HG03280 (cell line): ENCODE measurements at regions not wholly inside any gene's neighbourhood (a gene's known extent, or its start where the extent isn't known, plus 50 kb on each side); places are given as distances from the start of the nearest gene placed in this dataset.
"Not testable (repeated sequence)": the region's sequence is repeated elsewhere in the genome, so short reads cannot be mapped to it uniquely, and the experiment has no call there.

Source experiments
- ATAC-seq: cut with Tn5 transposase; IDR thresholded peaks from one replicate; pipeline ENCODE4 v1.9.1; 2021; ENCODE audit warnings: mild to moderate bottlenecking, moderate library complexity; ENCODE audit not compliant: unreplicated experiment

- no peak for ATAC-seq
Measured at GRCh38 chr10:63773962-63774361, 252.8 kb downstream of the REEP3 start.

DNA sequence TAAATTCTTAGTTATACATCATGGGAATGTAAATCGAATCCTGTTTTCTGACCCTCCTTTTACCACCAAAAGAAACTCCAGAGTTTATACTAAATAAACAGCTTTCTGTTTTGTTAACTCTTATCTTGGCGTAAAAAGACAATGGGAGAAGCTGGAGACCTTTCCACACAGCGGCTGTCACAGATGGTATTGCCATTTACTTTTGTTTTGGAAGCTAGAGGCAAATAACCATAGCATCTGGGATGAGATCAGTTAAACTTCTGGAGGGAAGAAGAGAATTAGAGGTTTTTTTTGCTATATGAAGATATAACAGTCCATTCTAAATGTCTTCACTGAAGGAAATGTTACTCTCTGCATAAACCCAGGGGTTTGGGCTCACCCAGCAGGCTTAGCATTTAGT, 258.9 kb downstream of the REEP3 start:
- no peak for ATAC-seq

DNA sequence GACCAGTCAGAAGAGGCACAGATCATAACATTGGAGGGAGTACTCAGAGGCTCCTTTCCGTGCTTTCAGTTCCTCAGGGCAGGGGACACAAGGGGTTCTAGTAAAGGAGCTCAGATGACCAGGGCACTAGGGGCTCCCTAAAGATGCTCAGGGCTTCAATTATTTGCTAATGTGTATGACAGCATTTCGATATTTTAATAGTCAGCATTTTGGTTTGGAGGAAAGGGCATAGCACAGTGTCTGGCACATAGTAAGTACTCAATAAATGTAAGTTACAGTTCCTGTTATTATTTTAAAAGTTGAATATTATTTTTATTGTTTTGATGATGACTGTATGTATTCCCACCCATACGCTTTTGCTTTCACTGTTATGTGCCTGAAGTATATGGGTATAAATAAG, 260.0 kb downstream of the REEP3 start:
- ATAC-seq = no peak

DNA sequence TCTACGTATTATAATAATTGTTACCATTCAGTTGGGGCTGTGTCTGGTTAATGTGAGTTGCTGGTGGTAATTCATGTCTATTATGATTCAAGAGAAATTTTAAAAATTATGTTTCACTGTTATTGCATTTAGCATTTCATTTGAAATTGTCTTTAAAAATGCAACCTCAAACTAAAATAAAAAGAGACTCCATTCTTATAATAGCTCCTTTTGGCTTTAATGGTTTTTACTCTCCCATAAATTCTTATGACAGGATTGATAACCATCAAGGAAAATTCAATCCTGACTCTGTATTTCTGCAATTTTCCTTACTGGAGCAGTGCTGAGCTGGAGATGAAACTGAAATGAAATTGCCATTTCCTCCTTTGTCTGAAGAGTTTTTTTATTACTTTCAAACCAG, 262.7 kb downstream of the REEP3 start:
- no peak for ATAC-seq

- ATAC-seq = no peak
Measured at GRCh38 chr10:63788152-63788821, 267.1 kb downstream of the REEP3 start.

DNA sequence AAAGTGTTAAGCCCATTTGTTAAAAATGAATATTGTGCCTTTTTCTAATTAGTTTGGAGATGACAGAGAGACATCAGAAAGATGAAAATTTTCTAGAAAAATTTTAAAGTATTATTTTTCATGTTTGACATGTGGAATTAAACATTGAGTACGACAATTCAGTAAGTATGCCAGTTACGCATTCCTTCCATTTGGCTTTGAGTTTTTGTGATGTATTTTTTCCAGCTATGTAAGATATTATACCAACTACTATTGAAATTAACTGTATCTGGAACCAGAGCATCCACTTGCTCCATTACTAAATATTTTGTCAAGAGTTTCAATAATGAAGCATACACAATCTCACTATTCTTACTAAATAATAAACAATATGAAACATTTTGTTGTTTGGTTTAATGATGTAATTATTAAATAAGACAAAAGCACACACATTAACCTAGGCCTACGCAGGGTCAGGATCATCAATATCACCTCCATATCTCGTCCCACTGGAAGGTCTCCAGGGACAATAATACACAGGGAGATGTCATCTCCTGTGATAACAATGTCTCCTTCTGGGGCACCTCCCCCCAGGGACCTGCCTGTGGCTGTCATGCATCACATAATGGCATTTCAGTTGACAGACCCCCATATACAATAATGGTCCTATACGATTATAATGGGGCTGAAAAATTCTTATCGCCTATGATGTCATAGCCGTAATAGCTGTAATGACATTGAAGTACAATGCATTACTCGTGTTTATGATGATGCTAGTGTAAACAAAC, 274.1 kb downstream of the REEP3 start:
- ATAC-seq = no peak

DNA sequence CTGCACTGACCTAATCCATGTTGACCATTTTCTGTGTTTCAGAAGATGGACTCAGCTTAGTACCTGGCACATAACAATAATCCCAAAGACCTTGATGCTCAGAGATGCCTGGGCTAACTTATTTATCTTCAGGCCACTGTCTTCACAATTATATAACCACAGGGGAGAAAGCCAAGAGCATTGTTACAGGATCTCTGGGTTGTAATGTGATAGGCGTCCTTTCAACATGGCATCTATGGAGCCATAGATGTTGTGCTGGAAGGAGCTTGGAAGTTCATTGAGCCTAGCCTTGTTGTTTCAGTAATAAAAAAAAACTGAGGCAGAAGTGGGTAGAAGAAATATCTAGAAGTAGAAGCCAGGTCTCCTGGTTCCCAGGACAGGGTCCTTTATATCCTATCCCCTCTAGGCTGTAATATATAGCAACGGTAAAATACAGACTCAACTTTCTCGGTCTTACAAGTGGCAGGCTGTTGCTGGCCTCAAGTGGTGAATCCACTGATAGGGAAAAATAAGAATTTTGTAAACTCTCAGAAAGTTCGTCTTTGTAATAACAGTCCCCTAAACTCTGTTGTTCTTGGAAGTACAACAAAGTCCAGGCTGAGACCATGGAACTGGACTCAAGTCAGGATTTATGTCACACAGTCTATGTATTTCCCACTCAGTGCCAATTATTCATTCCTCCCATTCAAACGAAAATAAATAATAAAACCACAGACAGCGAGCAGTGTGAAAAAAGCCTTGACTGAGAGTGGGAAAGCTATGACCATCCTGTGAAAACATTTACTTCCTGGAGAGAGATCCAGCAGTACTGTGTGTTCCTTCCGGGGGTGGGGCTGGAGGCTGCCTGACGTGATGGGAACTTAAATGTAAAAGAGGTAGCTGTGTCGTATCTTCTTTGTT, 277.6 kb downstream of the REEP3 start:
- no peak for ATAC-seq

DNA sequence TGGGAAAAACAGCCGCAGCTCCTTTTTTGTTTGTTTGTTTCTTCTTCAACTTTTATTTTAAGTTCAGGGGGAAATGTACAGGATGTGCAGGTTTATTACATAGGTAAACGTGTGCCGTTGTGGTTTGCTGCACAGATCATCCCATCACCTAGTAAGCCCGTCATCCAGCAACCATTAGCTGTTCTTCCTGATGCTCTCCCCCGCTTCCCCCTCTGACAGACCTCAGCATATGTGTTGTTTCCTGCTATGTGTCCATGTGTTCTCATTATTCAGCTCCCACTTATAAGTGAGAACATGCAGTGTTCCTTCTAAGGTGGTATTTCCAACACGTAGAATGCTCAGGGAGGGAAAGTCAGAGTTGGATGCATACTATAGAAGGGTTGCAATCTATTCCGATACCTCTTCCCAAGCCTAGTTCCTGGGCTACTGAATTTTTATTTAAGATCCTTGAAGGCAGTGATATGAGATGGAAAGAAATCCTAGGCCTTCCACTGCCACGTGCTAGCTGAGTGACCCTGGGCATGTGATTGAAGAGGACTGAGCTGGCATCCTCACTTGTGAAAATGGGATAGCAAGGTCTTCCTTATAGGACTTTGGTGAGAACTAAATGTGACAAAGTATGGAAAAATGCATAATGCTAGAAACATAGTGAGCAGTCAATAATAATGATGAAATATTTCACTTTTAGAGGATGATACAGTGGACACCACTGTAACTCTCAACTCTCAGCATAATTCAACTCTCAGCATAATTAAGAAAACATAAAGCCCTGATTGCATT, 278.5 kb downstream of the REEP3 start:
- no peak for ATAC-seq

DNA sequence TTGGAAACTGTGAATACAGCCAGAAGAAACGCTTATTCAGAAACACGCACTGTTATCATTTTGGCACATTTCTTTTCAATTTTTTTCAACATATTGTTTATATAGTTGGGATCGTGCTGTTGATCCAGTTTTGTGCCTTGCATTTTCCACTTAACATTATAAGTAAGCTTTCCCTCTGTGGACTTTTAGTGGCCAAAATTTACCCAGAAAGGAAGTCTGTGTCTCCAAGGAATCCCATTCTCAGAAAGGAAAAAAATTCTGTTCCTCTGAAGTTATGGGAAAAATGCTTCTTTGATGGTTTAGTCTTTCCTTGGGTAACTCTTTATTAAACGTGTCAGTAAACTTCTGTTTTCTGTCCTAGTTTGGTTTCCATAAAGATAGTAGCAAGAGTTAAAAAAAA, 280.0 kb downstream of the REEP3 start:
- ATAC-seq = no peak

DNA sequence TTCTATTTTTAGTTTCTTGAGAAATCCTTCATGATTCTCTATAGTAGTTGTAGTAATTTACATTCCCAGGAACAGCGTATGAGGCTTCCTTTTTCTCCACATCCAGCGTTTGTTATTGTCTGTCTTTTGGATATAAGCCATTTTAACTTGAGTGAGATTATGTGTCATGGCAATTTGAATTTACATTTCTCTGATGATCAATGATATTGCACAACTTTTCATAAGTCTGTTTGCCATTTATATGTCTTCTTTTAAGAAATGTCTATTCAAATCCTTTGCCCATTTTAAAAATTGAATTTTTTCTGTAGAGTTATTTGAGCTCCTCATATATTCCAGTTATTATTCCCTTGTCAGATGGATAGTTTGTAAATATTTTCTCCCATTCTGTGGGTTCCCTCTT, 285.1 kb downstream of the REEP3 start:
- ATAC-seq = no peak

GRCh38 chr10:63812501-63812900, 291.3 kb downstream of the REEP3 start:
- no peak for ATAC-seq

- ATAC-seq = no peak
Measured at GRCh38 chr10:63819753-63820329, 298.6 kb downstream of the REEP3 start.

GRCh38 chr10:63822496-63822895, 301.3 kb downstream of the REEP3 start:
- ATAC-seq = no peak

- ATAC-seq = no peak
Measured at GRCh38 chr10:63825111-63825510, 303.9 kb downstream of the REEP3 start.

- no peak for ATAC-seq
Measured at GRCh38 chr10:63825766-63826165, 304.6 kb downstream of the REEP3 start.

DNA sequence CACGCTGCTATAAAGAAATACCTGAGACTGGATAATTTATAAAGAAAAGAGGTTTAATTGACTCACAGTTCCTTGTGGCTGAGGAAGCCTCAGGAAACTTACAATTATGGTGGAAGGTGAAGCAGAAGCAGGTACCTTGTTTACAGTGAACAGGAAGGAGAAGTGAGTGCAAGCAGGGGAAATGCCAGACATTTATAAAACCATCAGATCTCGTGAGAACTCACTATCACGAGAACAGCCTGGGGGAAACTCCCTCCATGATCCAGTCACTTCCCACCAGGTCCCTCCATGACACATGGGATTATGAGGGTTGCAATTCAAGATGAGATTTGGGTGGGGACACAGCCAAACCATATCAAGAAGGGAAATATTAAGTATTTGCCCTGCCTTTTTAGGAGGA, 305.8 kb downstream of the REEP3 start:
- ATAC-seq = not testable (repeated sequence)

GRCh38 chr10:63829020-63829419, 307.8 kb downstream of the REEP3 start:
- ATAC-seq = no peak

DNA sequence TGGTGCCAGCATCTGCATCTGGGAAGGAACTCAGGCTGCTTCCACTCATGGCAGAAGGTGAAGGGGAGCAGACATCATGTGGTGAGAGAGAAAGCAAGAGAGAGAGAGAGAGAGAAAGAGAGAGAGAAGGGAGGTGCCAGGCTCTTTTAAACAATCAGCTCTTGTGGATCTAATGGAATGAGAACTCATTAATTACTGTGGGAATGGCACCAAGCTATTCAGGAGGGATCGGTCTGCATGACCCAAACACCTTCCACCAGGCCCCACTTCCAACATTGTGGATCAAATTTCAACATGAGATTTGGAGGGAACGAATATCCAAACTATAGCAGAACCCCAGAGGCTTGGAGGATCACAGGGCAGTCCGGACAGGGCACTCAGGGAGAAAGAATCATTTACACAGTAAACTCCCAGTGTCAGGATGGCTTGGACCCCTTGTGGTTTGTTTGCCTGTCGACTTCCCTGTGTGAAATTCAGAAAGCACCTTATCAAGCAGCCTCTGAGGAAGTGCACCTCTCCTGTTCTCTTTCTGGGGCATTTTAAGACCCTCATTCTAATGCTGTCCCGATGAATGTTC, 308.5 kb downstream of the REEP3 start:
- ATAC-seq = no peak

- ATAC-seq = no peak
Measured at GRCh38 chr10:63832686-63833085, 311.5 kb downstream of the REEP3 start.

DNA sequence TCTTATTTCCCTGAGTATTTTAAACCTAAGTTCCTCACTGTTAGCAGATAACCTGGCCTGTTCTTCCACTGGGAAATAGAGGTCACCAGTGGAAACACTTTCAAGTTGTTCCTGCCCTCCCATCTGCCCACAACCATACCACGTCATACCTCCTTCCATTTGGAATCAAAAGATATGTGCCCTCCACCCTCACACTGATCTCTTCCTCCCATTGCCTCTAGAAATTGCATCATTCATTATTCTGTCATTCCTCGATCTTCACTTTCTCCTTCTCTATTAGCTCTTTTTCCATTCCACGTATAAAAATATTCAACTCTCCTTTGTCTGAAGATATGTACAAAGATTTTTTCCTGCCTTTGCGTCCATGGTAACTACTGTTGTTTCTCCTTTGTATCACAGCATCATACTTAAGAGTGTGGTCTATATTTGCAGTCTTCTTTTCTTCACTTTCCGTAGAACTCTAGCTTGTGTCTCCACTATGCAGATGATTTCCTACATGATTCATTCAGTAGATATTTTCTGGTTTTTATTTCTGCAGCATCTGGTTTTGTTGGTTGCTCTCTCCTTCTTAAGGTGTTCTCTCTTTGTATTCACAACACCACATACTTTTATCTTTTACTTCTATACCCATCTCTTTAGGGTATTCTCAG, 312.3 kb downstream of the REEP3 start:
- ATAC-seq = no peak
